GM18861 (cell line): ENCODE measurements at regions not wholly inside any gene's neighbourhood (a gene's known extent, or its start where the extent isn't known, plus 50 kb on each side); places are given as distances from the start of the nearest gene placed in this dataset.

Experiments
- ATAC-seq: cut with Tn5 transposase; IDR thresholded peaks from one replicate; pipeline ENCODE4 v1.9.1; 2021; ENCODE audit not compliant: unreplicated experiment

DNA sequence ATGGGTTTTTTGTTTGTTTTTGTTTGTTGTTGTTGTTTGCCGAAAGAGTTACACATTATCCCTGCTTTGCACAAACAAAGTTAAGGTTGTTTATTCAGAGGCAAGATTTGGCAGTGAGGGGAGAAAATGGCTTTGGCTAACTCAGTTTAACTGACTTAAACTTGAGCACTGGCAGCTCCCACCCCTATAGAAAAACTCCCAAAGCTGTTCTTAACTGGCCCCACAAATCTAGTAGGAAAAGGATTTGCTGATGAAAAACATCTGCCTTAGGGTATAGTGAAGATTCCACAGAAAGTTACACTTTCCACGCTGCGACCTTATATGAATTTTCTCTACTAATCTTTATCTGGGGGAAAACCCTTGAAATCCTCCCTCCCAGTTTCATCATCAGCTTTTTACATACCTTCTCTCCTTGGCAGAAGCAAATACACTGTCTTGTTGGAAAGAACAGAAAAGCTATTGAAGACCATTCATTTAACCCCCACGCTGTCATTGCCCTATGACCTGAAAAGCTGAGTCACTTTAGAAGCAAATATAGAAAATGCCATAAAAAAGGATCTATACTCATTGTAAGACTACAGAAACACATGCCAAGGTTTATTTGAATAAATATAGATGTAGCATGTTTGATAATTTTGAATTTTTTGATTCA is 551.7 kb downstream of the NR2F2 start:
- ATAC-seq: no peak

DNA sequence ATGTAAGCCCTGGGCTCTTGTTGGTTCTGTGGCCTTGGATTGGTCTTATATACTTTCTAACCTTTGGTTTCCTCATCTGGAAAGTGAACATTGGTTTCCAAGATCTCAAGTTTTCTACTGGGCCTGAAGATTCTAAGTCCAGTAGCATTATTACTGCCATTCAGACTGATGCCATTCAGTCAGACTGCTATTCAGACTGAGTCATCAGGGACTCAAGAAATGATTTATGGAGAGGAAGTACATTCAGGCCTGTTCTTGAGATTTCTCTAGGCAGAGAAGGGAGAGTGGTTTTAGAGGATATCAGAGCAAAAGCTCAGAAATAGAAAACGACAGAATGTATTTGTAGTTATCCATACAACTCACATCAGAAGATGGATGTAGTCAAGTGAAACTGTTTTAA is 557.2 kb downstream of the NR2F2 start:
- no peak for ATAC-seq

DNA sequence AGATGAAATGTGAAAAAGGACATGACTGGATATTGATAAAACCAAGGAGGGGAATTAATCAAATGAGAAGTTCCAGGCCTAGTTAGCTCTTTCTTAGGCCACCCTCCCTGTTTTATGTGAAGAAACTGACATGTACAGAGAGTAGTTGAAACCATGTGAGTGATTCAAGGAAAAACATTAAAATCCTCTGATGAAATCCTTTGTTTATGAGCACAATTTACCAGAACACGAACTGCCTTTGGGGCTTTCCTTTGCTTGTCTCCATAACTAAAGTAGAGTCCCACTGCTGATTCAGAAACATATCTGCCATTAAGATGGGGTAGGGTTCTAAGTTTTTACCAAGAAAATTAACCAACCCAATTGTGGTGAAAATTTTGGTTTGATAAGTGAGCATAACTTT is 558.3 kb downstream of the NR2F2 start:
- ATAC-seq: no peak

- no peak for ATAC-seq
Observed at GRCh38 chr15:96889734-96890480, 559.4 kb downstream of the NR2F2 start.

DNA sequence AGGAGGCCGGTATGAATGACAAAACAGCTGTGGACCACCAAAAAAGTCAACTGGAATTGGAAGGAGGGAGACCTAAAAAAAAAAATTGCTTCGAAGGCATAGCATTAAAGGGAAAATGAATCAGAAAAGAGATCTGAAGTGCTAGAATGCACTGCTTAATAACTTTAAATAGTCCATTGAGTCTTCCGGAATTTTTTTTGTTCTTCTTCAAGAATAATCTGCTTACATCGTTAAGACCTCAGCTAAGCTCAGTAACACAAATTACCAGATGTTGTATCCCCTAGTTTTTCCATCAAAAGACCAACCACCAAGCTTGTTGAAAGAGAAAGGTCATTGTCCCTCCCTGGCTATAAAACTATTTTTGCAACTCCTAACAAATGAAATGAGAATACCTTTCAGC is 560.5 kb downstream of the NR2F2 start:
- ATAC-seq: no peak

- ATAC-seq: no peak
Observed at GRCh38 chr15:96893159-96893906, 562.8 kb downstream of the NR2F2 start.

DNA sequence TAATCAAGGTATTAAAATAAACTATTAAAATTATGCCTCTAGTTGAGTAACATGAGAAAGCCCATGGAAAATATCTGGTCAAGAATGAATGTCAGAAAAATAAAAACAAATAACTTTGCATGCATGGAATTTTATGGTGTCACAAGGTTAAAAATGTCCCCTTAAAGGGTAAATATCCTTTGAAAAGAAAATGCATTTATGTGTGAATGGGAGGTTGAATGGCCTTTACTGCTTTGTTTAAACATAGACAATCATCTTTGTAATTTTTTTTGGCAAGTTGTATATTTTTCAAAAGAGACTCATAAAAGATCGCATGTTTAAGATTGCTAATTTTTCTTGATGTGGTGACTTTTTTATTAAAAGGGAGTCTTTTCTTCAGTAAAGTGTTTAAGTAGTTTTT is 564.2 kb downstream of the NR2F2 start:
- ATAC-seq: no peak

- ATAC-seq: no peak
Observed at GRCh38 chr15:96896766-96897165, 566.3 kb downstream of the NR2F2 start.

GRCh38 chr15:96914081-96914480 is 583.6 kb downstream of the NR2F2 start:
- no peak for ATAC-seq

DNA sequence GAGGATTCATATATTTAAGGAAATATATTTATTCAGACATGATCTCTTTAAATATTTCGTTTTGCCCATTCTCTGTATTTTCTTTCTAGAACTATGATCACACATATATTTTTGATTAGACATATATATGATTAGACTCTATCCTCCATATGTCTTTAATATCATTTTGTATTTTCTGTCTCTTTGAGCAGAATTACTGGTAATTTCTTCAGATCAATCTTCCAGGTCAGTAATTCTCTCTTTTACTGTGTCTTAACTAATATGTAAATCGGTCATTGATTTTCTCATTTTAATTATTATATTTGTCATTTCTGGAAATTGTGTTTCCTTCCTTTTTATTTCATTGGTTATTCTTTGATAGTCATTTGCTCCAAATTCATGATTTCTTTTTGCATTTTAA is 586.2 kb downstream of the NR2F2 start:
- no peak for ATAC-seq

- no peak for ATAC-seq
Observed at GRCh38 chr15:96924570-96924969, 594.1 kb downstream of the NR2F2 start.

- no peak for ATAC-seq
Observed at GRCh38 chr15:96947296-96948229, 617.1 kb downstream of the NR2F2 start.

- no peak for ATAC-seq
Observed at GRCh38 chr15:96948981-96949380, 618.5 kb downstream of the NR2F2 start.

DNA sequence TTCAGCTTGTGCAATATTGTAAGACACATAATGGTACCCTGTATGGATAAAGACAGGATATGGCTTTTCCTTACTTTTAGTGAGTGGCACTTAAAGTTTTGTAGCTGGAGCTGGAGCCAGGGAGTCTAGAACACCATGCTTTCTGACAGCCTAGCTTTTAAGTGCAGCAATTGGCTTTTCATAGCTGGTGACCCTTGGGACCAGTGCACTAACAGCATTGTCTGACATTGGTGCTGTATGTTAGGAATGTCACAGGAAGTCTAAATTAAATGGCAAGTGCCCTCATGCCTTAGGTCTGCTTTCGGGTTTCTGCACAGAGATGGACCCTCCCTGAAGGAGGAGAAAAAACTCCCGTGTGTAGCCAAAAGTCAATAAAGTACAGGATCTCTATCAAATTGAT is 628.2 kb downstream of the NR2F2 start:
- ATAC-seq: no peak

DNA sequence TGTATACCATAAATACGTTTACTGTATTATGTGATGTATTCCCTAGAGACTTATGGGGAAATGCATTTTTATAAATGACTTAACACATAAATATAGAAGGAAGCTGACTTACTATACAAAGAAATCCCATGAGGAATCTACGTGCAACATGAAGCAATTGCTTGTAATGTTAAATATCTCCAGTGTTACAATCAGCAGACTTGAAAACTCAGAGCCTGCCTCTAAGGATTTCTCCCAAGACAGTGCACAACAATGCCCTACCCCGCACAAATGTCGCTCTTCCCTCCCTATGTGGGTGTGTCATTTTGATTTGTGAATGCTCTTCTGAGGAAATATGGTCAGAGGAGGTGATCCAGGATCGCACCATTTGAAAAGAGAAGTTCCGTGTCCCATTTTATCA is 629.0 kb downstream of the NR2F2 start:
- ATAC-seq: no peak

GRCh38 chr15:96960711-96961480 is 630.4 kb downstream of the NR2F2 start:
- ATAC-seq: no peak

DNA sequence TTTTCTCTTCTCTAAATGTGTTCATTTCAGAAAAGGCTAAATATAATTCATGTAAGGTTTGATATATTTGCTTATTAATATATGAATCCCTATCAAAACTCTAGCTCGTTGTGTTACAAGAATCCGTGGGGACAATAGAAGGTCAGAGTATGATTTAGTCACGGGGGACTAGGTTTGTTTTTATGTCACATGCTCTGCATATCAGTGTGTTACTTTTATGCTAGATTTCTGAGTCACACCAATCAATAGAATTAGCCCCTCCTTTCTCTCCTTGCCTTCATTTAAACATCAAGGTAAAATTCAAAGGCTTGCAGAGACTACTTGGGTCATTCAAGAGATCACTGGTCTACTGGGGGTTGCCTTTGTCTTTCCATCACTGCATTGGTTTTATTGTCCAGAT is 636.1 kb downstream of the NR2F2 start:
- ATAC-seq: no peak

GRCh38 chr15:96969732-96970710 is 639.5 kb downstream of the NR2F2 start:
- no peak for ATAC-seq

- no peak for ATAC-seq
Observed at GRCh38 chr15:96972201-96972600, 641.7 kb downstream of the NR2F2 start.
